Glutamatergic neuron (in vitro differentiated cells): ENCODE measurements at regions not wholly inside any gene's neighbourhood (a gene's known extent, or its start where the extent isn't known, plus 50 kb on each side); places are given as distances from the start of the nearest gene placed in this dataset.

Experiments
- DNase-seq: peaks from one replicate; pipeline ENCODE4 v3.0.0; 2022
- H3K27ac Mint-ChIP-seq: one replicate; pipeline ENCODE4 v1.8.0; 2020; ENCODE audit warnings: mild to moderate bottlenecking, mixed read lengths, inconsistent platforms; ENCODE audit not compliant: unreplicated experiment
- H3K27me3 Mint-ChIP-seq: one replicate; pipeline ENCODE4 v1.8.0; 2020; ENCODE audit warnings: mild to moderate bottlenecking, moderate library complexity, mixed read lengths, inconsistent platforms; ENCODE audit not compliant: unreplicated experiment
- H3K36me3 Mint-ChIP-seq: one replicate; pipeline ENCODE4 v1.8.0; 2020; ENCODE audit warnings: mild to moderate bottlenecking, mixed read lengths, inconsistent platforms; ENCODE audit not compliant: unreplicated experiment
- H3K4me1 Mint-ChIP-seq: one replicate; pipeline ENCODE4 v1.8.0; 2020; ENCODE audit warnings: mild to moderate bottlenecking, low read depth, mixed read lengths, inconsistent platforms; ENCODE audit not compliant: unreplicated experiment
- H3K4me3 Mint-ChIP-seq: one replicate; pipeline ENCODE4 v1.8.0; 2020; ENCODE audit warnings: mild to moderate bottlenecking, mixed read lengths, inconsistent platforms; ENCODE audit not compliant: unreplicated experiment
- H3K9me3 Mint-ChIP-seq: one replicate; pipeline ENCODE4 v1.8.0; 2020; ENCODE audit warnings: mild to moderate bottlenecking, moderate library complexity, mixed read lengths, inconsistent platforms; ENCODE audit not compliant: unreplicated experiment
- TF ChIP-seq, protein P1 (sequence below): fragments of 200-600 bp; sonication (generic); IDR thresholded peaks from one replicate; pipeline ENCODE4 v1.5.0; 2021; ENCODE audit not compliant: partially characterized antibody, unreplicated experiment

DNA sequence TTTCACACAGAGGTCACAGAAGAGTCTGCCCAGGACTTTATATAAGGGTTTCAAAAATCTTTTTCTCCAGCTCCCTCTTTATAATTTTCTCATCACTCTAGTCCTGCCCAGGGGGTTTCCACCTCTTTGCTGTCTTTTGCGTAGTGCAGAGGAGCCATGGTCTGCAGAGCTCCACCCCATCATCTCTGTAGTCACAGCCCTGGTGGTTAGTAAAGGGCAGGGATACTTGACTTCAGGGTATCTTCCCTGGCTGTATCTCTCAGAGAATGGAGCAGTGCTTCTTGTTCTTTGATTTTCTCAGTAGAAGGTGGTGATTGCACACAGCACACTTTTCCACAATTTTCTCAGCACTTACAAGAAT, 900.6 kb upstream of the COX7C start:
- Mint-ChIP-seq H3K4me3 (no peak overlapping the region), H3K9me3 (no peaks in the 10 kb centered on the region)
- TF ChIP-seq, protein P1, sequence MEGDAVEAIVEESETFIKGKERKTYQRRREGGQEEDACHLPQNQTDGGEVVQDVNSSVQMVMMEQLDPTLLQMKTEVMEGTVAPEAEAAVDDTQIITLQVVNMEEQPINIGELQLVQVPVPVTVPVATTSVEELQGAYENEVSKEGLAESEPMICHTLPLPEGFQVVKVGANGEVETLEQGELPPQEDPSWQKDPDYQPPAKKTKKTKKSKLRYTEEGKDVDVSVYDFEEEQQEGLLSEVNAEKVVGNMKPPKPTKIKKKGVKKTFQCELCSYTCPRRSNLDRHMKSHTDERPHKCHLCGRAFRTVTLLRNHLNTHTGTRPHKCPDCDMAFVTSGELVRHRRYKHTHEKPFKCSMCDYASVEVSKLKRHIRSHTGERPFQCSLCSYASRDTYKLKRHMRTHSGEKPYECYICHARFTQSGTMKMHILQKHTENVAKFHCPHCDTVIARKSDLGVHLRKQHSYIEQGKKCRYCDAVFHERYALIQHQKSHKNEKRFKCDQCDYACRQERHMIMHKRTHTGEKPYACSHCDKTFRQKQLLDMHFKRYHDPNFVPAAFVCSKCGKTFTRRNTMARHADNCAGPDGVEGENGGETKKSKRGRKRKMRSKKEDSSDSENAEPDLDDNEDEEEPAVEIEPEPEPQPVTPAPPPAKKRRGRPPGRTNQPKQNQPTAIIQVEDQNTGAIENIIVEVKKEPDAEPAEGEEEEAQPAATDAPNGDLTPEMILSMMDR: no peak

DNA sequence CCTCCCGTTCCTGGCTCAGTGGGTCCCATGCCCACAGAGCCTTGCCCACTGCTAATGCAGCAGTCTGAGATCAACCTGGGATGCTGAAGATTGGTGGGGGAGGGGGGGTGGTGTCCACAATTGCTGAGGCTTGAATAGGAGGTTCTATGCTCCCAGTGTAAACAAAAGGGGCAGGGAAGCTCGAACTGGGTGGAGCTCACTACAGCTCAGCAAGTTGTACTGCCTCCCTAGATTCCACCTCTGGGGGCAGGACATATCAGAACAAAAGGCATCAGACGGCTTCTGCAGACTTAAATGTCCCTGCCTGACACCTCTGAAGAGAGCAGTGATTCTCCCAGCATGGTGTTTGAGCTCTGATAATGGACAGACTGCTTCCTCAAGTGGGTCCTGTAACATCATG, 885.6 kb upstream of the COX7C start:
- no peak for DNase-seq
- no peaks in the 10 kb centered on the region for H3K4me1 Mint-ChIP-seq
- TF ChIP-seq, protein P1: no peak
- no peaks in the 10 kb centered on the region for H3K36me3 Mint-ChIP-seq
- H3K9me3 Mint-ChIP-seq: peaks cover 3% of the 10 kb centered on the region
- no peak overlapping the region for H3K27ac Mint-ChIP-seq
- no peak overlapping the region for H3K4me3 Mint-ChIP-seq
- H3K27me3 Mint-ChIP-seq: no peaks in the 10 kb centered on the region

More for the DNA sequence above, 900.6 kb upstream of the COX7C start:
- H3K36me3 Mint-ChIP-seq: no peaks in the 10 kb centered on the region
- no peaks in the 10 kb centered on the region for H3K4me1 Mint-ChIP-seq
- H3K27me3 Mint-ChIP-seq: no peaks in the 10 kb centered on the region
- no peak for DNase-seq
- no peak overlapping the region for H3K27ac Mint-ChIP-seq

DNA sequence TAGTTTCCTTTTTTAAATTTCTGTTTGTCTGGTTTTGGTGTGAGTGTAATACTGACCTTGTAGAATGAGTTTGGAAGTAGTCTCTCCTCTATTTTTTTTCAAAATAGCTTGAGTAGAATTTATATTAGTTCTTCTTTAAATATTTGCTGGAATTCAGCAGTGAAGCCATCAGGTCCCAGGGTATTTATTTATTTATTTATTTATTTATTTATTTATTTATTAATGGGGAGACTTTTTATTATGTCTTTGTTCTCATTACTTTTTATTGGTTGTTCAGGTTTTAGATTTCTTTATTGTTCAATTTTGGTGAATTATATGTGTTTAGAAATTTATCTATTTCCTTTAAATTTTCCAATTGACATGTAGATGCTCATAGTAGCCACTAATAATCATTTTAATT, 875.8 kb upstream of the COX7C start:
- Mint-ChIP-seq H3K27me3 (no peaks in the 10 kb centered on the region), H3K9me3 (peaks cover 3% of the 10 kb centered on the region), H3K4me1 (no peaks in the 10 kb centered on the region), H3K4me3 (no peak overlapping the region), H3K27ac (no peak overlapping the region), H3K36me3 (peaks cover 10% of the 10 kb centered on the region)
- TF ChIP-seq, protein P1: no peak
- no peak for DNase-seq

DNA sequence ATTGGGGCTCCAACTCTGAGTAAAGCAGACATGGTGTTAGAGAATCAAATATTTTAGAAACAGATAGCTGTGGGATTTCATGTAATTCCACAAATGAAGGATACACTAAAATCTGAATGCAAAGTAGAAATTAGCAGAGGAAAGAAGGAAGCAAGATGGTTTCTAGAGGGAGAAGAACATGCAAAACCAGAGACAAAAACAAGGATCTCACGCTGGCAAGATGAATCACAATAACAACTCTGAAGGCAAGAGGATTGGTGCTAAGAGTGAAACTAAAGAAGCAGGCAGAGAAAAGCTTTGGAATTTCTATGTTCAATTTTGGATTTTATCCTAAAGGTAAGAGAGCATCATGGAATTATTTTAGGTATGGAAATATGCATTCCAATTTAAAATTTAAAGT, 857.2 kb upstream of the COX7C start:
- Mint-ChIP-seq H3K27ac (no peak overlapping the region), H3K36me3 (no peaks in the 10 kb centered on the region), H3K4me3 (no peak overlapping the region), H3K9me3 (no peaks in the 10 kb centered on the region), H3K4me1 (no peaks in the 10 kb centered on the region), H3K27me3 (no peaks in the 10 kb centered on the region)
- DNase-seq: no peak
- TF ChIP-seq, protein P1: no peak

DNA sequence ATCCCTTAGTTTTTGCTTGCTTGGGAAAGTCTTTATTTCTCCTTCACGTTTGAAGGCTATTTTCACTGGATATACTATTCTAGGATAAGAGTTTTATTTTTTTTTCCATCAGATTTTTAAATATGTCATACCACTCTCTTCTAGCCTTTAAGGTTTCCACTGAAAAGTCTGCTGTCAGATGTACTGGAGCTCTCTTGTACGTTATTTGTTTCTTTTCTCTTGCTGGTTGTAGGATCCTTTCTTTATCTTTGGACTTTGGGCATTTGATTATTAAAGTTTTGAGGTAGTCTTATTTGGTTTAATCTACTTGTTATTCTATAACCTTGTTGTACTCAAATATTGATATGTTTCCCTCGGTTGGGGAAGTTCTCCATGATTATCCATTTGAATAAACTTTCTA, 848.4 kb upstream of the COX7C start:
- Mint-ChIP-seq H3K36me3 (peaks cover 5% of the 10 kb centered on the region), H3K4me3 (no peak overlapping the region), H3K27me3 (no peaks in the 10 kb centered on the region), H3K9me3 (peaks cover 2% of the 10 kb centered on the region), H3K27ac (no peak overlapping the region), H3K4me1 (no peaks in the 10 kb centered on the region)
- TF ChIP-seq, protein P1: no peak
- DNase-seq: no peak
